GM18507 (cell line): ENCODE measurements at regions not wholly inside any gene's neighbourhood (a gene's known extent, or its start where the extent isn't known, plus 50 kb on each side); places are given as distances from the start of the nearest gene placed in this dataset.
A peak's percentile ranks its signal among the peaks of the same experiment; 100 is the strongest.

Source experiments
- DNase-seq: peaks from one replicate; pipeline ENCODE4 v3.0.0; 2011; ENCODE audit warnings: low read depth; ENCODE audit not compliant: insufficient read length; ENCODE audit errors: extremely low spot score
- FAIRE-seq: peaks from 2 replicates; lab custom pipeline; 2011; peaks lifted over from hg19 to GRCh38; lab: Jason Lieb, UNC

GRCh38 chr2:18124116-18124835 is 245.8 kb downstream of the KCNS3 start:
- DNase-seq (no peak), FAIRE-seq (no peak)

GRCh38 chr2:18123577-18123976 is 245.1 kb downstream of the KCNS3 start:
- no peak for FAIRE-seq
- no peak for DNase-seq

- FAIRE-seq (no peak), DNase-seq (no peak)
Measured at GRCh38 chr2:18123211-18123570, 244.7 kb downstream of the KCNS3 start.

- FAIRE-seq (no peak), DNase-seq (no peak)
Measured at GRCh38 chr2:18122544-18123210, 244.2 kb downstream of the KCNS3 start.

GRCh38 chr2:18119883-18120282 is 241.4 kb downstream of the KCNS3 start:
- FAIRE-seq: no peak
- DNase-seq: no peak

GRCh38 chr2:18118703-18119102 is 240.2 kb downstream of the KCNS3 start:
- FAIRE-seq (no peak), DNase-seq (no peak)

- FAIRE-seq (peak; percentile 31), DNase-seq (peak; percentile 5)
Measured at GRCh38 chr2:18117592-18117991, 239.1 kb downstream of the KCNS3 start.

GRCh38 chr2:18110222-18110621 is 231.8 kb downstream of the KCNS3 start:
- FAIRE-seq: no peak
- no peak for DNase-seq

GRCh38 chr2:18106841-18107240 is 228.4 kb downstream of the KCNS3 start:
- FAIRE-seq (no peak), DNase-seq (no peak)

GRCh38 chr2:18105929-18106328 is 227.5 kb downstream of the KCNS3 start:
- DNase-seq (no peak), FAIRE-seq (no peak)

- DNase-seq: no peak
- FAIRE-seq: no peak
Measured at GRCh38 chr2:18104595-18105224, 226.2 kb downstream of the KCNS3 start.

- no peak for DNase-seq
- FAIRE-seq: no peak
Measured at GRCh38 chr2:18096836-18097405, 218.5 kb downstream of the KCNS3 start.

- no peak for DNase-seq
- no peak for FAIRE-seq
Measured at GRCh38 chr2:18094277-18094676, 215.8 kb downstream of the KCNS3 start.

GRCh38 chr2:18093196-18093595 is 214.7 kb downstream of the KCNS3 start:
- DNase-seq (no peak), FAIRE-seq (no peak)

GRCh38 chr2:18092760-18093159 is 214.3 kb downstream of the KCNS3 start:
- no peak for FAIRE-seq

GRCh38 chr2:18085593-18085992 is 207.1 kb downstream of the KCNS3 start:
- FAIRE-seq (no peak), DNase-seq (no peak)

More at GRCh38 chr2:18092760-18093159, 214.3 kb downstream of the KCNS3 start:
- no peak for DNase-seq

GRCh38 chr2:18084376-18084775 is 205.9 kb downstream of the KCNS3 start:
- FAIRE-seq (no peak), DNase-seq (no peak)

GRCh38 chr2:18083806-18084205 is 205.3 kb downstream of the KCNS3 start:
- no peak for FAIRE-seq
- DNase-seq: no peak

GRCh38 chr2:18078216-18078615 is 199.7 kb downstream of the KCNS3 start:
- FAIRE-seq: no peak
- no peak for DNase-seq

- no peak for DNase-seq
- FAIRE-seq: no peak
Measured at GRCh38 chr2:18077704-18078103, 199.2 kb downstream of the KCNS3 start.

- FAIRE-seq (no peak), DNase-seq (no peak)
Measured at GRCh38 chr2:18077231-18077630, 198.8 kb downstream of the KCNS3 start.
